Colonic mucosa (tissue), 4 donors: ENCODE measurements at regions not wholly inside any gene's neighbourhood (a gene's known extent, or its start where the extent isn't known, plus 50 kb on each side); places are given as distances from the start of the nearest gene placed in this dataset.

Source experiments
- DNase-seq: peaks from one replicate; pipeline ENCODE4 v3.0.0-alpha.2; 2020
- H3K27ac ChIP-seq: fragments of 200-600 bp; one replicate; pipeline ENCODE4 v1.8.0; 2021
- H3K27me3 ChIP-seq: fragments of 200-600 bp; one replicate; pipeline ENCODE4 v1.8.0; 2021
- H3K36me3 ChIP-seq: fragments of 200-600 bp; one replicate; pipeline ENCODE4 v1.8.0; 2021
- H3K4me1 ChIP-seq: fragments of 200-600 bp; one replicate; pipeline ENCODE4 v1.8.0; 2021; ENCODE audit warnings: mild to moderate bottlenecking
- H3K4me3 ChIP-seq: fragments of 200-600 bp; one replicate; pipeline ENCODE4 v1.8.0; 2021
- H3K9ac ChIP-seq, 2 donors: one replicate each; pipeline ENCODE4 v1.7.0; 2013; ENCODE audit warnings: control low read depth in 2 of 2, low read depth in 2 of 2, low read length in 2 of 2
- H3K9me3 ChIP-seq: fragments of 200-600 bp; one replicate; pipeline ENCODE4 v1.8.0; 2021
- intact Hi-C: fragments of 100-400 bp; cut with DNase I; formaldehyde crosslinking; loops from one replicate; pipeline ENCODE4 v1.14.1; 2022
- TF ChIP-seq, protein P1 (sequence below): fragments of 200-600 bp; IDR thresholded peaks from one replicate; pipeline ENCODE4 v1.8.0; 2022; ENCODE audit warnings: antibody characterized with exemption, mild to moderate bottlenecking
- donor health status: healthy.
- donor health status: DM: no; HTN: no; CAD: no.
- donor health status: DM: no; HTN: no; CAD: no.

DNA sequence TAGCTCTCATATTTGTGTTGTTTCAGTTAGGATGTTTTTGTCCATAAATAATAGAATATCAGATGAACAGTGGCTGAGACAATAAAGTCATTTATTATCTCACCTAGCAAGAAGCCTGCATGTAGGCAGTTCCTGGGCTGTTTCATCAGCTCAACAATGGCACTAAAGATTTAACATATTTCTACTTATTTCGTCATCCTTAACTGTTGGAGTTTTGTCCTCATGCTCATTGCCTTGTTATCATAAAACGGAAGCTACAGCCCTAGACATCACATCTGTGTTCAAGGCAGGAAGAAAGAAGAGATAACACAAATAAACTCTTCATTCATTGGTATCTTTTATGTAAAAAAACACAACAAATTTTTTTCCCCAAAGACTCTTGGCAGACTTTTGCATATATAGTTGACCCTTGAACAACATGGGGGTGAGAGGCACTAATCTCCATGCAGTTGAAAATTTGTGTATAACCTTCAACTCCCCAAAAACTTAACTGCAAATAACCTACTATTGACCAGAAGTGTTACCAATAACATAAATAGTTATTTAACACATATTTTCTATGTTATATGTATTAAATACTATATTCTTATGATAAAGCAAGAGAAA, 277.2 kb upstream of the ADRA1B start:
- Histone ChIP-seq H3K27me3 (no peaks in the 10 kb centered on the region), H3K4me1 (no peaks in the 10 kb centered on the region), H3K9me3 (no peaks in the 10 kb centered on the region), H3K36me3 (no peaks in the 10 kb centered on the region), H3K27ac (no peak overlapping the region), H3K4me3 (no peak overlapping the region), H3K9ac (no peak overlapping the region)
- DNase-seq, result no peak
- TF ChIP-seq, protein P1, sequence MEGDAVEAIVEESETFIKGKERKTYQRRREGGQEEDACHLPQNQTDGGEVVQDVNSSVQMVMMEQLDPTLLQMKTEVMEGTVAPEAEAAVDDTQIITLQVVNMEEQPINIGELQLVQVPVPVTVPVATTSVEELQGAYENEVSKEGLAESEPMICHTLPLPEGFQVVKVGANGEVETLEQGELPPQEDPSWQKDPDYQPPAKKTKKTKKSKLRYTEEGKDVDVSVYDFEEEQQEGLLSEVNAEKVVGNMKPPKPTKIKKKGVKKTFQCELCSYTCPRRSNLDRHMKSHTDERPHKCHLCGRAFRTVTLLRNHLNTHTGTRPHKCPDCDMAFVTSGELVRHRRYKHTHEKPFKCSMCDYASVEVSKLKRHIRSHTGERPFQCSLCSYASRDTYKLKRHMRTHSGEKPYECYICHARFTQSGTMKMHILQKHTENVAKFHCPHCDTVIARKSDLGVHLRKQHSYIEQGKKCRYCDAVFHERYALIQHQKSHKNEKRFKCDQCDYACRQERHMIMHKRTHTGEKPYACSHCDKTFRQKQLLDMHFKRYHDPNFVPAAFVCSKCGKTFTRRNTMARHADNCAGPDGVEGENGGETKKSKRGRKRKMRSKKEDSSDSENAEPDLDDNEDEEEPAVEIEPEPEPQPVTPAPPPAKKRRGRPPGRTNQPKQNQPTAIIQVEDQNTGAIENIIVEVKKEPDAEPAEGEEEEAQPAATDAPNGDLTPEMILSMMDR, result no peak
- intact Hi-C loops, result no loop called here

DNA sequence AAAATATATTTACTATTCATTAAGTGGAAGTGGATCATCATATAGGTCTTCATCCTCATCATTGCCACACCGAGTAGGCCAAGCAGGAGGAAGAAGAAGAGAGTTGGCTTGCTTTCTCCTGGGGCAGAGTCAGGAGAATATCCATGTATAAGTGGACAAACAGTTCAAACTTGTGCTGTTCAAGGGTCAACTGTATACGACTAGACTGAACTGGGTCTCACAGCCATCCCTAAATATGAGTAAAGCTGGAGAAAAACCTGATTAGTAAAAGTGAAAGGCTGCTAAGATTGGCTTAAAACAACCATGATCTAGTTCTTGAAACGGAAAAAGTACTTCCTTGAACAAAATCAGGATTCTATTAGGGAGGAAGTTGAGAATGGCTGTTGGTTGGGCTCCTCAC, 276.7 kb upstream of the ADRA1B start:
- Histone ChIP-seq H3K4me1 (no peaks in the 10 kb centered on the region), H3K36me3 (no peaks in the 10 kb centered on the region), H3K4me3 (no peak overlapping the region), H3K9ac (no peak overlapping the region), H3K27ac (no peak overlapping the region), H3K27me3 (no peaks in the 10 kb centered on the region), H3K9me3 (no peaks in the 10 kb centered on the region)
- intact Hi-C loops, result no loop called here
- no peak for DNase-seq
- TF ChIP-seq, protein P1, result no peak

DNA sequence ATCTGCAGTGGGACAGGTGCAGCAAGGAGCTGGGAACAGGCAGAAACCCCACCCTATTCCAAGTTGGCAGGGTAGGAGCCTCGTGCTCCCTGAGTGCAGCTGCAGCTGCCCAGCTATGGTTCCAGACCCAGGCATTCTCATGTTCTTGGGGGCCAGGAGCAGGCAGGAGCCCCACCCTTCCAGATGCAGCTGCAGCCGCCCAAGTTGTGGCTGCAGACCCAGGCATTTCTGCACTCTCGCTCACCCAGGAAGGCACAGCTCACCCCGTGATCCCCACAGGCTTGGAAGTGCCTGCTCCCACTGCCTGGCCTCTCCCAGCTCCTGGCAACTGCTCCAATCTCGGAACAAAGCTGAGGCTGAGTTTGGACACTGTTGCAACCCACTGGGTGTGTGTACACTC, 275.8 kb upstream of the ADRA1B start:
- TF ChIP-seq, protein P1, result no peak
- H3K27ac ChIP-seq, result no peak overlapping the region
- H3K9me3 ChIP-seq, result no peaks in the 10 kb centered on the region
- no peaks in the 10 kb centered on the region for H3K27me3 ChIP-seq
- H3K4me3 ChIP-seq, result no peak overlapping the region
- intact Hi-C loops, result no loop called here
- H3K9ac ChIP-seq, result no peak overlapping the region
- no peaks in the 10 kb centered on the region for H3K36me3 ChIP-seq
- no peaks in the 10 kb centered on the region for H3K4me1 ChIP-seq
- DNase-seq, result no peak

DNA sequence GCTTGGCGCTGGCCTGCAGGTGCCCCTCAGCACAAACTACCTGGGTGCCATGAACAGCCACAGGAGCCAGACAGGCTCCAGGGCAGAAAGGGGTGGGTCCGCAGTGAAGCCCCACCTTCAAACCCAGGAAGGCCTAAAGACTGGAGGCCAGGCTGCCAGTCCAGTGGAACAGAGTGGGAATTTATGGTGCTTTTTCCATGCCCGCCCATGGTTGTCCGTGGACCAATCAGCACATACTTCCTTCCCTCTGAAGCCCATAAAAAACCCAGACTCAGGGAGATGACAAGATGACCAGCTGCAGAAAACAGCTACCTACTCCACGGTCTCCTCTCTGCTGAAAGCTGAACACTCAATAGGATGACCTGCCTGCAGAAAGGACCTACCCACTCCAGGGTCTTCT, 275.4 kb upstream of the ADRA1B start:
- Histone ChIP-seq H3K9me3 (no peaks in the 10 kb centered on the region), H3K9ac (no peak overlapping the region), H3K27ac (no peak overlapping the region), H3K4me1 (no peaks in the 10 kb centered on the region), H3K27me3 (no peaks in the 10 kb centered on the region), H3K4me3 (no peak overlapping the region), H3K36me3 (no peaks in the 10 kb centered on the region)
- intact Hi-C loops, result no loop called here
- DNase-seq, result no peak
- TF ChIP-seq, protein P1, result no peak

DNA sequence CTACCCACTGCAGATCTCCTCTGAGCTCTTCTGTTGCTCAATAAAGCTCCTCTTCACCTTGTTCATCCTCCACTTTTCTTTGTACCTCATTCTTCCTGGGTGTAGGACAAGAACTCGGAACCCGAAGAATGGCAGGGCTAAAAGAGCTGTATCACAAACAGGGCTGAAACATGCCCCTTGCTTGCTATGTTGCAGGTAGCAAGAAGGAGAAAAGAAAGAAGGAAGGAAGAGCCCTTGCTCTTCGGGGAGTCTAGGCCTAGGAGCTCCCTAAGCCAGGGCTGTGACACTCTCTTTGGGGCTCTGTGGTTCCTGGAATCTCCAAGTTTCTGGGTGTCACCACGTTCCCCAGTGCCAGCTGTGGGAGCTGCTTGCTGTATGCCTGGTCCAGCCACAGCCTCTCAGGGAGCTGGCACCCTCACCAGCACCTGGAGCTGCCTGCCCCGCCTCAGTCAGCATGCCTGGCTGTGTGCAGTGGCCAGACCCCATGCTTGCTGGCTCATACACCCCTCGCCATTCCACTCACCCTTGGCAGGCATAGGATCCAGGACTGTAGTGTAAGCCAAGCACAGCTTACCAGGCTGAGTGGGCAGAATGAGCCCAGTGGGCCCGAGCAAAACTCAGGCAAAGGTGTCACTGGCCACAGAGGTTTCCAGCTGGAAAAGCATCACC, 274.8 kb upstream of the ADRA1B start:
- TF ChIP-seq, protein P1, result no peak
- no peaks in the 10 kb centered on the region for H3K9me3 ChIP-seq
- no peak overlapping the region for H3K4me3 ChIP-seq
- H3K27ac ChIP-seq, result no peak overlapping the region
- H3K4me1 ChIP-seq, result no peaks in the 10 kb centered on the region
- intact Hi-C loops, result no loop called here
- H3K9ac ChIP-seq, result no peak overlapping the region
- no peaks in the 10 kb centered on the region for H3K36me3 ChIP-seq
- no peaks in the 10 kb centered on the region for H3K27me3 ChIP-seq
- DNase-seq, result no peak
